Epithelial cell of prostate (primary cell): ENCODE measurements at regions not wholly inside any gene's neighbourhood (a gene's known extent, or its start where the extent isn't known, plus 50 kb on each side); places are given as distances from the start of the nearest gene placed in this dataset.
A peak's percentile ranks its signal among the peaks of the same experiment; 100 is the strongest.

Experiments used
- DNase-seq: peaks from one replicate; pipeline ENCODE4 v3.0.0-alpha.2; 2011; ENCODE audit warnings: low read depth, low spot score
- H3K27ac ChIP-seq: fragments of 450-650 bp; 2 replicates; pipeline ENCODE4 v1.5.1; 2017; ENCODE audit warnings: mild to moderate bottlenecking

DNA sequence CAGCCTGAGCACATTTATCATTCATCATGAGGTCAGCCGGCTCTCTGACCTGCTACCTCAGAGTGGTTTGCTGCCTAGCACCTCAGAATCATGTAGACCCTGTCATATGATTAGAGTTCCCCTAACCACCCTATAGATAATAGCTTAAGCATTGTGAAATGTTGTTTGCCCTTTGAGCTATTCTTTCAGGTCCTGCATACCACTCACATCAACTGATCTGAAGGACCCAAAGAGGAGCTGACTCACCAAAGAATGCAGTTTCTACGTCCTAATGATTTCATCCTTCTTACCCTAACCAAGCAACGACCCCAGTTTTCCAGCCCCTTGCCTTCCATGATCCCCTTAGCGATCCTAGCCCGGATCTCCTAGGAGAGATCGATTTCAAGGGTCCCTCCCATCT, 527.9 kb downstream of the SOX5 start:
- DNase-seq = no peak
- no peak overlapping the region for H3K27ac ChIP-seq

DNA sequence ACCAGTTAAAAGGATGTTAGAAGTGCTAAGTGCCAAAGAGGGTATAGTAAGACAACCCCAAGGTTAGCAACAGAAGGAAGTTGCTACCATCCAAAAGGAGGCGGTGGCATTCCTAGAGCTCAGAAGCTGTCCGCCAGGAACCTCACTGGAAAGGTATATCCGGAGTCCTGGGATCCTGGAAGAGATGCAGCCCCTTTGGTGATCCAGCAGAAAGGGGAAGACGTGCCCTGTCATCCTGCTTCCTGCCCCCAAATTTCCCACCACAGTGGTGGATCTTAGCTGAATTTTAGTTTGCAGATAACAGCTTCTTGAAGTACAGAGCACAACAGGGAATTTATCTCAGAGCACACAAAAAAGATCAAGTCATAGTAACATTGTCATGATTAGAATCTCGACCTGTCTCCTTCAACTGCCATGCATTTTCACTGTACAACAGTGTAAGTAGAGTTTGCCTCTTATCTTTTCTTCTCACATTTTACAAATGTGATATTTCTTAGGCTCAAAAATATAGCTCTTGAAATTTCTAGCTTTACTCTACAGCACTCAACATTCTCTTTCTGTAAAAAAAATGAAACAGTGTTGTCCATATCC, 526.3 kb downstream of the SOX5 start:
- DNase-seq = no peak
- no peak overlapping the region for H3K27ac ChIP-seq

GRCh38 chr12:23423796-23424195, 525.7 kb downstream of the SOX5 start:
- DNase-seq = no peak
- no peak overlapping the region for H3K27ac ChIP-seq

- no peak for DNase-seq
- no peak overlapping the region for H3K27ac ChIP-seq
These were observed 524.8 kb downstream of the SOX5 start for GRCh38 chr12:23424685-23425084.

- no peak overlapping the region for H3K27ac ChIP-seq
- DNase-seq = no peak
These were observed 523.1 kb downstream of the SOX5 start for GRCh38 chr12:23426328-23426727.

- no peak for DNase-seq
- no peak overlapping the region for H3K27ac ChIP-seq
These were observed 520.7 kb downstream of the SOX5 start for GRCh38 chr12:23428758-23429157.

GRCh38 chr12:23431006-23431405, 518.5 kb downstream of the SOX5 start:
- no peak for DNase-seq
- H3K27ac ChIP-seq = no peak overlapping the region

DNA sequence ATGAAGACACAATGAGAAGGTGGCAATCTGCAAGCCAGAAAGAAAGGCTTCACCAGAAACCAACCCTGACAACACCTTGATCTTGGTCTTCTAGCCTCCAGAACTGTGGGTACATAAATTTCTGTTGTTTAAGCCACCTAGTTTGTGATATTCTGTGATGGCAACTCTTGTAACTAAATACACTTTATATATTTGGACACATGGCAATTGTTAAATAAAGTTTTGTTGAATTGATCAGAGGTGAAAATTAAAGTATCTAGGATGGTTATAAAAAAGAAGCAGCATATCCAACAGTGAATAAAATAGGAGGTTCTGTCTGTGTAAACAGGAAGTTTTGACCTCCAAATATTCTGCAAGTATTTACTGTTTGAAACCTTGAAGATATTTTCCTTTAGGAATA, 516.3 kb downstream of the SOX5 start:
- H3K27ac ChIP-seq = no peak overlapping the region
- DNase-seq = no peak

DNA sequence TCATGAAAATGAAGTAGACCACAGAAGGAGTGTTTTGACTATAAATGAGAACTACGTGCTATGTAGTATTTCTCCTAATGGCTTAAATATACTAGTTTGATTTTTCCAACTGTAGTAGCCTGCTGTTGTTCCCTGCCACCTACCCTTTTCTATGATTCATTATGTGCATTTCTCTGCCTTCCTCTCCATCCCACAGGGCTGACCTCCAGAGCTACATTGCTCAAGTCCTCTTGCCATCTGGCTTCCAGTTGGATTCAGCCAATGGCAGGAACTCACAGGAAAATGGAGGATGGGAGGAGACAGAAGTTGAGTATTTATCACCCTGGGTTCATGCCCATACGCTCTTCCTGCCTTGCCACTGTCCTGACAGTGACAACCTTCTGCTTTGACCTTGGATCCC, 515.3 kb downstream of the SOX5 start:
- DNase-seq = no peak
- H3K27ac ChIP-seq = no peak overlapping the region

DNA sequence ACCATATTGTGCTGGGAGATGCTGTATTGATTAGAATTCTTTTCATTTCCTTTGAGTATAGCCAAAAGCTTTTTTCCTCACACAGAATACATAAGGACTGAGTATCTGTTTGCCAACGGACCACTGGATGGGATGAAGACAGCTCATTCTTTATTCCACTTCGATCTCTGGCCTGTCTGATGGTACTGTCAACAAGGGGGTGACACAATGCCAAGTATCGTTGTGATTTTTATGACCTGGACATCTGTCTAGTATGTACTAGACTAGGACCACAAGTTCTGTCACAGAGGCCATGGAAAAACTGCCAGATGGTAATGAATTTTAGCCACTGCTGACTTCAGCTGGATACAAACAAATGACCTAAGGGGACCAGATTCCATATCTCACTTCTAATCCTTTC, 502.7 kb downstream of the SOX5 start:
- no peak for DNase-seq
- H3K27ac ChIP-seq = no peak overlapping the region

GRCh38 chr12:23450810-23451209, 498.7 kb downstream of the SOX5 start:
- H3K27ac ChIP-seq = no peak overlapping the region
- DNase-seq = no peak

DNA sequence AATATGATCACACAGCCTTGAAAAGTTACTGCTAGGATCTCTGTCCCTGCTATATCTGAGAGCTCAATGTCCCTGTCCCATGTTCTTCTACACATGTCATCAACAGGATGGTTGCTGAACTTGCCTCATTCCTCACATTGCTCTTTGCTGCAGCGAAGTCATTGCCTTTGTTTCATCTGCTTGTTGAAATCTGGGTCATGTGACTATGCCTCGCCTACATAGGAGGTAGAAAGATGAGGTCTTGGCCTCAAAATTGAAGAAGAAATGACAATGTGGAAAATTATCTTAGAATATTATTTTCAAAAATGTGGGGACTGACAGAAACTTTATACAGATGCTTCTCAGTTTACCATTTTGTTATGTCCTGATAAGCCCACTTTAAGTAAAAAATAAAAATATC, 494.2 kb downstream of the SOX5 start:
- H3K27ac ChIP-seq = no peak overlapping the region
- no peak for DNase-seq

- H3K27ac ChIP-seq = no peak overlapping the region
- no peak for DNase-seq
These were observed 490.8 kb downstream of the SOX5 start for GRCh38 chr12:23458640-23459039.

- DNase-seq = no peak
These were observed 486.9 kb downstream of the SOX5 start for GRCh38 chr12:23462546-23462945.

DNA sequence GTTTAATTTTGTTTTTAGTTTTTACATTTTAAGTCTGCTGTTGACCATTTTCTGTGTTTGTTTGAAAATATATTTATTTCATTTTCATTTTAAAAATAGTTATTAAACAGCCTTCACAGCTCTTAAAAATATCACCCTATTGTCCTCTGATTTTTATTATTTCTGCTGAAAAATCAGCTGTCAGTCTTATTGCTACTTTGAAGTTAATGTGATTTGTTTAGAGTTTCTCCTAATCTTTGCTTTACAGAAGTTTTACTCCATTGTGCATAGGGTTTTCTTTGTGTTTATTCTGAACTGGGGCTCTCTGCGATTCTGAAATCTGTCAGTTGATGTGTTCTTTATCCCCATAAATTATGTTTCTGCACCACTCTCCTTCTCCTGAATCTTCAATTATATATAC, 486.3 kb downstream of the SOX5 start:
- no peak overlapping the region for H3K27ac ChIP-seq
- DNase-seq = no peak

More at GRCh38 chr12:23462546-23462945, 486.9 kb downstream of the SOX5 start:
- no peak overlapping the region for H3K27ac ChIP-seq

DNA sequence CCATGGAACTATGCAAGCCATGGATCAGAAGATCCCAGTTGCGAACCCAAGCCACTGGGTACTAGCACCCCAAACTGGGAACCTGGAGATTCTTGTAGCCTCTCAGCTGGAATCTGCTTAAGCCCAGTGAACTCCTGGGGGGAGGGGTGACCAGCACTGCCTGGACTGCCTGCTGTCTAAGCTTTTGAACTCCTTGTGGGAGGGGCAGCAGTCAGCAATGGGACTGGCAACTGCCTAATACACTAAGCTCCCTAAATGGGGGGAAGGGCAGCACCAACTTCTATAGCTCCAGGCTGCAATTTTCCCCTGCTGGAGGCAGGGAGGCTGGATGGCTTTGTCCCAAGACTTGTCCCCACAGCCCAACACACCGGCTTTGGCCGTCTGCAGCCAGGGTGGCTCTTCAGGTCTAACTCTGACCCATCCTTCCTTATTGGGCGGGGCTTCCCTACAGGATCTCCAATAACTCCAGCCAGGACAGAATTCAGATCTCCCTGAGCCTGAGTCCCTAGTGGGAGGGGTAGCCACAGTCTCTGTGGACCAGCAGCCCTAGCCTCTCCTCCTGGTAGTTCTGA, 485.1 kb downstream of the SOX5 start:
- H3K27ac ChIP-seq = no peak overlapping the region
- no peak for DNase-seq

DNA sequence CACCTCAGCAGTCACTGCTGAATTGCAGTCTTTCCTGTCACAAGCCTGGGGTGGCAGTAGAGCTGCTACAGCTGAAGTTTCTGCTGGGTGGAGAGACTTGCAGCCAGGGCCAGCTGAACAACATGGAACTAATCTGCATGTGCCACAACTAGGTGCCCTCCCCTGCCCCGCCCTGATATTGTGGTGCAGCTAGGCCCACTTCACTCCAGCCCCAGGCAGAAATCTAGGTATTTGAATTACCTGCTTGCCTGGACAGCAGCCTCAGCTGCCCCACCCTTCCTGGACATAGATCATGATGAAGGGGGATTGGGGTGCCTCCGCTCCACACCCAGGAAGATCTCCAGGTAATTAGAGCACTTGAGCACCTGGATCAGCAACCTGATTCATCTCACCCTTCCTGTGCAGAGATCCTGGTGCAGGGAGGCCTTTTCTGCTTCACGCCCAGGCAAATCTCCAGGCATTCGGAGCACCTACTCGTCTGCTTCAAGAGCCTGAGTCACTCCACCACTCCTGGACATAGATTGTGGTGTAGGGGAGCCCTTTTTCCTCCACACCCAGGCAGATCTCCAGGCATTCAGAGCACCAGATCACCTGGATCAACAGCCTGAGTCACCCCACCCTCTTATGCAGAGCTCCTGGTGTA, 477.0 kb downstream of the SOX5 start:
- peak overlapping the region; percentile 87 for H3K27ac ChIP-seq
- DNase-seq = peak; percentile 39

DNA sequence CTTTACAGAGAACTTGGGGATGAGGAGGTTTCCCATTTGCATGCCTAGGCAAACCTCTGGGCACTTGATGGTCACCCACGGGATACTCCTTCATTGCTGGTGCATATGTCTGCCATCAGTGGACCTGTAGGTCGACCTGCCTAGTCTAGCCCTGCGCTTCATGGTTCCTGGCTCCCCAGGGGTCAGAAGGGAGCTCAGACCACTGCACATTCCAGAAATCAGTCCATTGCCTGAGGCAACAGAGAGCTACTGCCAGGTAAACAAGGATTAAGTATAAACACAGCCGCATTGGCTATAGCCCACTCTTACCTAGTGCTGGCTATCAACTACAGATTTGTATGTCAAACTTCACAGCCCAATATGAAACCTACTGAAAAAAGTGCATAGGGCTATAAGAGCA, 476.4 kb downstream of the SOX5 start:
- H3K27ac ChIP-seq = peak overlapping the region; percentile 87
- DNase-seq = no peak

- no peak overlapping the region for H3K27ac ChIP-seq
- no peak for DNase-seq
These were observed 475.0 kb downstream of the SOX5 start for GRCh38 chr12:23474438-23474976.
